Endodermal cell (in vitro differentiated cells): ENCODE measurements at regions not wholly inside any gene's neighbourhood (a gene's known extent, or its start where the extent isn't known, plus 50 kb on each side); places are given as distances from the start of the nearest gene placed in this dataset.

ENCODE experiments used
- DNase-seq: peaks from one replicate; pipeline ENCODE4 v3.0.0-alpha.2; 2017
- H3K27ac ChIP-seq: 2 replicates; pipeline ENCODE4 v1.5.1; 2013; ENCODE audit warnings: mild to moderate bottlenecking, low read depth, low read length, moderate library complexity
- H3K27me3 ChIP-seq: 2 replicates; pipeline ENCODE4 v1.6.1; 2013; ENCODE audit warnings: mild to moderate bottlenecking, low read length, moderate library complexity; ENCODE audit not compliant: insufficient read depth, control insufficient read depth, poor library complexity, severe bottlenecking
- H3K36me3 ChIP-seq: 2 replicates; pipeline ENCODE4 v1.7.0; 2013; ENCODE audit warnings: mild to moderate bottlenecking, low read length, moderate library complexity; ENCODE audit not compliant: control insufficient read depth, insufficient read depth
- H3K4me1 ChIP-seq: one replicate; pipeline ENCODE4 v1.7.0; 2013; ENCODE audit warnings: low read length; ENCODE audit not compliant: control insufficient read depth, insufficient read depth
- H3K4me3 ChIP-seq: 2 replicates; pipeline ENCODE4 v1.5.1; 2013; ENCODE audit warnings: mild to moderate bottlenecking, low read length, moderate library complexity
- H3K9ac ChIP-seq: 2 replicates; pipeline ENCODE4 v1.6.1; 2013; ENCODE audit warnings: mild to moderate bottlenecking, low read length, moderate library complexity; ENCODE audit not compliant: poor library complexity, severe bottlenecking; ENCODE audit errors: extremely low read depth
- H3K9me3 ChIP-seq: 2 replicates; pipeline ENCODE4 v1.6.1; 2013; ENCODE audit warnings: mild to moderate bottlenecking, low read length, moderate library complexity; ENCODE audit not compliant: control insufficient read depth
- H3K27ac Mint-ChIP-seq: 2 replicates; pipeline ENCODE4 v1.8.0; 2020; ENCODE audit warnings: mixed read lengths
- H3K27me3 Mint-ChIP-seq: 2 replicates; pipeline ENCODE4 v1.8.0; 2021; ENCODE audit warnings: mild to moderate bottlenecking, mixed read lengths; ENCODE audit not compliant: insufficient read depth
- H3K36me3 Mint-ChIP-seq: 2 replicates; pipeline ENCODE4 v1.8.0; 2020; ENCODE audit warnings: low read depth, mixed read lengths
- H3K4me1 Mint-ChIP-seq: 2 replicates; pipeline ENCODE4 v1.8.0; 2020; ENCODE audit warnings: mixed read lengths
- H3K4me3 Mint-ChIP-seq: 2 replicates; pipeline ENCODE4 v1.8.0; 2020; ENCODE audit warnings: mild to moderate bottlenecking, moderate library complexity, mixed read lengths
- H3K9me3 Mint-ChIP-seq: 2 replicates; pipeline ENCODE4 v1.8.0; 2020; ENCODE audit warnings: mild to moderate bottlenecking, mixed read lengths
- WGBS, 2 experiments: methylation state at CpG; one replicate each; pipeline versions ENCODE4 v1.1.5 to v1.1.7; 2013; ENCODE audit warnings: missing lambda C conversion rate in 2 of 2, mixed read lengths in 1 of 2; ENCODE audit not compliant: insufficient coverage in 1 of 2, insufficient read length in 1 of 2; 5-methylcytosine and 5-hydroxymethylcytosine counted together
- TF ChIP-seq, protein P1 (sequence below): fragments of 200-600 bp; sonication (generic); conservative IDR thresholded peaks from 2 replicates; pipeline ENCODE4 v1.5.0; 2021; ENCODE audit warnings: antibody characterized with exemption, mild to moderate bottlenecking

DNA sequence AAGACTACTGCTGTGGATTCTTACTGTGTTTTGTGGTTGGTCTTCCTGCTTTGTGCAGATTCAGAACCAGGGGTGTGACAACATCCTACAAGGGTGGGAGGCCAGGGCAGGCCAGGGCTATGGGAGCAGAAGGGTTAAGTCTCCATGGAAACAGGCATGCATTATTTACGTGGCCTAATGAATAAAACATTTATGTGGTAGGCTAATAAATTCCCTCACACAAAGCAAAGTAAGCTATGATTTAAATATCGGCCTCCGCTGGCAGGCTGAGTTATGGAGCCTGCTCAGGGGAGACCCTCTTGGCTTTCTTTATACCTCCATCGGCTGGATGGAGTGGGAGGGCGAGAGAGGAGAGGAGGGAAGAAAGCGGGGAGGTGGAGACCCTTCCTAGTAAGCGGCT, 230.3 kb upstream of the MVB12B start:
- Mint-ChIP-seq H3K9me3 (peaks cover 7% of the 10 kb centered on the region), H3K27ac (no peak overlapping the region), H3K4me1 (no peaks in the 10 kb centered on the region), H3K4me3 (no peak overlapping the region), H3K36me3 (no peaks in the 10 kb centered on the region), H3K27me3 (no peaks in the 10 kb centered on the region)
- no peaks in the 10 kb centered on the region for H3K36me3 ChIP-seq
- TF ChIP-seq, protein P1, sequence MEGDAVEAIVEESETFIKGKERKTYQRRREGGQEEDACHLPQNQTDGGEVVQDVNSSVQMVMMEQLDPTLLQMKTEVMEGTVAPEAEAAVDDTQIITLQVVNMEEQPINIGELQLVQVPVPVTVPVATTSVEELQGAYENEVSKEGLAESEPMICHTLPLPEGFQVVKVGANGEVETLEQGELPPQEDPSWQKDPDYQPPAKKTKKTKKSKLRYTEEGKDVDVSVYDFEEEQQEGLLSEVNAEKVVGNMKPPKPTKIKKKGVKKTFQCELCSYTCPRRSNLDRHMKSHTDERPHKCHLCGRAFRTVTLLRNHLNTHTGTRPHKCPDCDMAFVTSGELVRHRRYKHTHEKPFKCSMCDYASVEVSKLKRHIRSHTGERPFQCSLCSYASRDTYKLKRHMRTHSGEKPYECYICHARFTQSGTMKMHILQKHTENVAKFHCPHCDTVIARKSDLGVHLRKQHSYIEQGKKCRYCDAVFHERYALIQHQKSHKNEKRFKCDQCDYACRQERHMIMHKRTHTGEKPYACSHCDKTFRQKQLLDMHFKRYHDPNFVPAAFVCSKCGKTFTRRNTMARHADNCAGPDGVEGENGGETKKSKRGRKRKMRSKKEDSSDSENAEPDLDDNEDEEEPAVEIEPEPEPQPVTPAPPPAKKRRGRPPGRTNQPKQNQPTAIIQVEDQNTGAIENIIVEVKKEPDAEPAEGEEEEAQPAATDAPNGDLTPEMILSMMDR = no peak
- H3K4me1 ChIP-seq = no peaks in the 10 kb centered on the region
- no peaks in the 10 kb centered on the region for H3K9me3 ChIP-seq
- no peak overlapping the region for H3K27ac ChIP-seq
- no peak overlapping the region for H3K4me3 ChIP-seq
- no peak overlapping the region for H3K9ac ChIP-seq
- no peak for DNase-seq
- no peaks in the 10 kb centered on the region for H3K27me3 ChIP-seq
- 86 to 88% methylated on average over 4 to 7 of the region's 7 CpGs for WGBS, 2 experiments

DNA sequence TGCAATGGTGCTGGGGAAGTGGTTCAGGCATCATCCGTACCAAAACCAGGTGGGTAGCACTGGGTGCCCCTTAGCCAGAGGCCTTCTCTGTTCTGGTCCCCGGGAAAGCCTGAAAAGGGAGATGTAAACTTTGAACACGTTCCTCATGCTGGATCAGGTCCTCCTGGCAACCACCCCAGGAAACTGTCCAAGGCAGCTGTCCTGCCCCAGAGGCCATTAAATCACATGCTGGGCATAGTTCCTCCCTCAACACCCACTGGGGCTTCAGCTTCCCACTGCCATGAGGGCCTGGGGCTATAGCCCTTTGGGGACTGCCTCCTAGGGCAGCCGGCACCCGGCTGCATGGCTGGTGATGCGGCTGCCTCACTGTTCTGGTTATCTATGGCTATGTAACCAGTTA, 228.9 kb upstream of the MVB12B start:
- TF ChIP-seq, protein P1 = no peak
- Mint-ChIP-seq H3K9me3 (peaks cover 7% of the 10 kb centered on the region), H3K27ac (no peak overlapping the region), H3K36me3 (no peaks in the 10 kb centered on the region), H3K4me3 (no peak overlapping the region), H3K4me1 (no peaks in the 10 kb centered on the region), H3K27me3 (no peaks in the 10 kb centered on the region)
- WGBS, 2 experiments = 92 to 100% methylated on average over 4 to 6 of the region's 6 CpGs
- no peaks in the 10 kb centered on the region for H3K9me3 ChIP-seq
- no peaks in the 10 kb centered on the region for H3K36me3 ChIP-seq
- H3K27ac ChIP-seq = no peak overlapping the region
- no peaks in the 10 kb centered on the region for H3K4me1 ChIP-seq
- no peaks in the 10 kb centered on the region for H3K27me3 ChIP-seq
- H3K9ac ChIP-seq = no peak overlapping the region
- H3K4me3 ChIP-seq = no peak overlapping the region
- DNase-seq = no peak

DNA sequence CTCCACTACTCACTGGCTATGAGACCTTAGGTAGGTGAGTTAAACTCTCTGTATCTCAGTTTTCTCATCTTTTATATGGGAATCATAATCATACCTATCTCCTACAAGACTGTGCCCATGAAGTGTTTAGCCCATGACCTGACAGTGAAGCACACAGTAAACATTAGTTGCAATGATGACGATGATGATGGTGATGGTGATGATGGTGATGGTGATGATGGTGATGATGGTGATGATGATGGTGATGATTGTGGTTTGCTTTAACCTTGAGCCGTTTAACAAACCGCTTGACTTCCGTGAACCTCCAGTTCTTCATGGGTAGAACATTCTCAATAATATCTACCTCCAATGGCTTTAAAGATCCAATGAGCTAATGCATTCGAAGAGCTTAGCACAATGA, 220.2 kb upstream of the MVB12B start:
- Mint-ChIP-seq H3K4me3 (no peak overlapping the region), H3K27me3 (peaks cover 33% of the 10 kb centered on the region), H3K36me3 (no peaks in the 10 kb centered on the region), H3K4me1 (no peaks in the 10 kb centered on the region), H3K9me3 (no peaks in the 10 kb centered on the region), H3K27ac (no peak overlapping the region)
- TF ChIP-seq, protein P1 = no peak
- H3K27ac ChIP-seq = no peak overlapping the region
- H3K27me3 ChIP-seq = peaks cover 41% of the 10 kb centered on the region
- no peaks in the 10 kb centered on the region for H3K36me3 ChIP-seq
- H3K4me3 ChIP-seq = no peak overlapping the region
- no peak overlapping the region for H3K9ac ChIP-seq
- no peak for DNase-seq
- H3K4me1 ChIP-seq = no peaks in the 10 kb centered on the region
- WGBS, 2 experiments = 92 to 100% methylated on average over 1 to 5 of the region's 5 CpGs
- no peaks in the 10 kb centered on the region for H3K9me3 ChIP-seq
